Skeletal muscle tissue (tissue), 3 donors: ENCODE measurements at regions not wholly inside any gene's neighbourhood (a gene's known extent, or its start where the extent isn't known, plus 50 kb on each side); places are given as distances from the start of the nearest gene placed in this dataset.

Experiments
- H3K27ac ChIP-seq: one replicate; pipeline ENCODE4 v1.7.0; 2013; ENCODE audit warnings: mild to moderate bottlenecking, low read depth, low read length, inconsistent platforms
- H3K27me3 ChIP-seq, 3 donors: one replicate each; pipeline ENCODE4 v1.7.0; 2013; ENCODE audit warnings: low read length in 3 of 3; ENCODE audit not compliant: control insufficient read depth in 3 of 3, insufficient read depth in 3 of 3
- H3K36me3 ChIP-seq, 3 donors: one replicate each; pipeline ENCODE4 v1.7.0; 2013; ENCODE audit warnings: low read length in 3 of 3; ENCODE audit not compliant: control insufficient read depth in 3 of 3, insufficient read depth in 3 of 3
- H3K4me1 ChIP-seq, 3 donors: one replicate each; pipeline ENCODE4 v1.7.0; 2013; ENCODE audit warnings: low read length in 3 of 3, mild to moderate bottlenecking in 3 of 3; ENCODE audit not compliant: control insufficient read depth in 3 of 3, insufficient read depth in 3 of 3
- H3K4me3 ChIP-seq, 3 donors: one replicate each; pipeline ENCODE4 v1.7.0; 2013; ENCODE audit warnings: low read length in 3 of 3
- H3K9ac ChIP-seq, 3 donors: one replicate each; pipeline ENCODE4 v1.7.0; 2013; ENCODE audit warnings: low read length in 3 of 3, mild to moderate bottlenecking in 3 of 3, moderate library complexity in 2 of 3, low read depth in 1 of 3
- H3K9me3 ChIP-seq, 3 donors: one replicate each; pipeline ENCODE4 v1.7.0; 2013; ENCODE audit warnings: low read length in 3 of 3; ENCODE audit not compliant: control insufficient read depth in 3 of 3
- donor health status: Osteomylitis.

GRCh38 chr18:40866968-40867367, 1088.1 kb upstream of the PIK3C3 start:
- no peak overlapping the region for H3K4me3 ChIP-seq
- H3K9me3 ChIP-seq, result no peaks in the 10 kb centered on the region
- no peak overlapping the region for H3K9ac ChIP-seq
- no peaks in the 10 kb centered on the region for H3K36me3 ChIP-seq
- no peaks in the 10 kb centered on the region for H3K4me1 ChIP-seq
- H3K27me3 ChIP-seq, result no peaks in the 10 kb centered on the region
- H3K27ac ChIP-seq, result no peak overlapping the region

- Histone ChIP-seq H3K9me3 (no peaks in the 10 kb centered on the region), H3K4me1 (no peaks in the 10 kb centered on the region), H3K4me3 (no peak overlapping the region), H3K9ac (no peak overlapping the region), H3K27ac (no peak overlapping the region), H3K36me3 (no peaks in the 10 kb centered on the region), H3K27me3 (no peaks in the 10 kb centered on the region)
Measured at GRCh38 chr18:40866013-40866645, 1088.9 kb upstream of the PIK3C3 start.

- Histone ChIP-seq H3K9me3 (no peaks in the 10 kb centered on the region), H3K27me3 (no peaks in the 10 kb centered on the region), H3K36me3 (no peaks in the 10 kb centered on the region), H3K9ac (no peak overlapping the region), H3K27ac (no peak overlapping the region), H3K4me1 (no peaks in the 10 kb centered on the region), H3K4me3 (no peak overlapping the region)
Measured at GRCh38 chr18:40864846-40865245, 1090.2 kb upstream of the PIK3C3 start.

- H3K27me3 ChIP-seq, result no peaks in the 10 kb centered on the region
- H3K27ac ChIP-seq, result no peak overlapping the region
- H3K4me1 ChIP-seq, result no peaks in the 10 kb centered on the region
- H3K4me3 ChIP-seq, result no peak overlapping the region
- H3K36me3 ChIP-seq, result no peaks in the 10 kb centered on the region
- H3K9me3 ChIP-seq, result no peaks in the 10 kb centered on the region
- H3K9ac ChIP-seq, result no peak overlapping the region
Measured at GRCh38 chr18:40863801-40864200, 1091.2 kb upstream of the PIK3C3 start.

- no peaks in the 10 kb centered on the region for H3K27me3 ChIP-seq
- H3K4me1 ChIP-seq, result no peaks in the 10 kb centered on the region
- no peaks in the 10 kb centered on the region for H3K9me3 ChIP-seq
- no peak overlapping the region for H3K9ac ChIP-seq
- no peak overlapping the region for H3K4me3 ChIP-seq
- H3K27ac ChIP-seq, result no peak overlapping the region
- no peaks in the 10 kb centered on the region for H3K36me3 ChIP-seq
Measured at GRCh38 chr18:40860189-40860588, 1094.8 kb upstream of the PIK3C3 start.

- no peaks in the 10 kb centered on the region for H3K9me3 ChIP-seq
- H3K36me3 ChIP-seq, result no peaks in the 10 kb centered on the region
- H3K4me3 ChIP-seq, result no peak overlapping the region
- no peaks in the 10 kb centered on the region for H3K27me3 ChIP-seq
- no peak overlapping the region for H3K27ac ChIP-seq
- no peaks in the 10 kb centered on the region for H3K4me1 ChIP-seq
- H3K9ac ChIP-seq, result no peak overlapping the region
Measured at GRCh38 chr18:40855661-40856060, 1099.4 kb upstream of the PIK3C3 start.

GRCh38 chr18:40852406-40852805, 1102.6 kb upstream of the PIK3C3 start:
- H3K4me1 ChIP-seq, result no peaks in the 10 kb centered on the region
- H3K27me3 ChIP-seq, result no peaks in the 10 kb centered on the region
- no peak overlapping the region for H3K9ac ChIP-seq
- no peaks in the 10 kb centered on the region for H3K9me3 ChIP-seq
- no peaks in the 10 kb centered on the region for H3K36me3 ChIP-seq
- no peak overlapping the region for H3K27ac ChIP-seq
- H3K4me3 ChIP-seq, result no peak overlapping the region

GRCh38 chr18:40851014-40851429, 1104.0 kb upstream of the PIK3C3 start:
- Histone ChIP-seq H3K36me3 (no peaks in the 10 kb centered on the region), H3K9me3 (no peaks in the 10 kb centered on the region), H3K27ac (no peak overlapping the region), H3K9ac (no peak overlapping the region), H3K4me3 (no peak overlapping the region), H3K4me1 (no peaks in the 10 kb centered on the region), H3K27me3 (no peaks in the 10 kb centered on the region)

- H3K4me1 ChIP-seq, result no peaks in the 10 kb centered on the region
- no peaks in the 10 kb centered on the region for H3K9me3 ChIP-seq
- H3K27me3 ChIP-seq, result no peaks in the 10 kb centered on the region
- no peak overlapping the region for H3K9ac ChIP-seq
- H3K27ac ChIP-seq, result no peak overlapping the region
- no peak overlapping the region for H3K4me3 ChIP-seq
- H3K36me3 ChIP-seq, result no peaks in the 10 kb centered on the region
Measured at GRCh38 chr18:40849886-40850285, 1105.1 kb upstream of the PIK3C3 start.

- Histone ChIP-seq H3K4me3 (no peak overlapping the region), H3K27ac (no peak overlapping the region), H3K4me1 (no peaks in the 10 kb centered on the region), H3K27me3 (no peaks in the 10 kb centered on the region), H3K9ac (no peak overlapping the region), H3K36me3 (no peaks in the 10 kb centered on the region), H3K9me3 (no peaks in the 10 kb centered on the region)
Measured at GRCh38 chr18:40841467-40841866, 1113.6 kb upstream of the PIK3C3 start.

GRCh38 chr18:40841063-40841462, 1114.0 kb upstream of the PIK3C3 start:
- Histone ChIP-seq H3K9ac (no peak overlapping the region), H3K4me3 (no peak overlapping the region)

More at GRCh38 chr18:40841063-40841462, 1114.0 kb upstream of the PIK3C3 start:
- Histone ChIP-seq H3K4me1 (no peaks in the 10 kb centered on the region), H3K27ac (no peak overlapping the region), H3K27me3 (no peaks in the 10 kb centered on the region), H3K36me3 (no peaks in the 10 kb centered on the region), H3K9me3 (no peaks in the 10 kb centered on the region)
